GM19240 (cell line): ENCODE measurements at regions not wholly inside any gene's neighbourhood (a gene's known extent, or its start where the extent isn't known, plus 50 kb on each side); places are given as distances from the start of the nearest gene placed in this dataset.

Source experiments
- DNase-seq: peaks from one replicate; pipeline ENCODE4 v3.0.0; 2011; ENCODE audit warnings: low spot score; ENCODE audit not compliant: insufficient read length

GRCh38 chr2:176501617-176502016 is 232.4 kb downstream of the MTX2 start:
- no peak for DNase-seq

GRCh38 chr2:176502619-176503018 is 233.4 kb downstream of the MTX2 start:
- no peak for DNase-seq

GRCh38 chr2:176503776-176504175 is 234.5 kb downstream of the MTX2 start:
- DNase-seq, result no peak

- no peak for DNase-seq
These were observed 235.2 kb downstream of the MTX2 start for GRCh38 chr2:176504440-176504839.

GRCh38 chr2:176507786-176508185 is 238.5 kb downstream of the MTX2 start:
- DNase-seq, result no peak

GRCh38 chr2:176508374-176508773 is 239.1 kb downstream of the MTX2 start:
- DNase-seq, result no peak

GRCh38 chr2:176508984-176509740 is 239.9 kb downstream of the MTX2 start:
- DNase-seq, result no peak

GRCh38 chr2:176514276-176514675 is 245.0 kb downstream of the MTX2 start:
- no peak for DNase-seq

GRCh38 chr2:176514805-176515500 is 245.7 kb downstream of the MTX2 start:
- DNase-seq, result no peak

GRCh38 chr2:176516051-176516602 is 246.9 kb downstream of the MTX2 start:
- no peak for DNase-seq

GRCh38 chr2:176518823-176519222 is 249.6 kb downstream of the MTX2 start:
- DNase-seq, result no peak

GRCh38 chr2:176521878-176522670 is 252.8 kb downstream of the MTX2 start:
- no peak for DNase-seq

GRCh38 chr2:176525086-176525485 is 255.8 kb downstream of the MTX2 start:
- no peak for DNase-seq

- DNase-seq, result no peak
These were observed 258.0 kb downstream of the MTX2 start for GRCh38 chr2:176526995-176527901.

GRCh38 chr2:176531608-176532007 is 262.4 kb downstream of the MTX2 start:
- DNase-seq, result no peak

GRCh38 chr2:176533505-176534193 is 264.4 kb downstream of the MTX2 start:
- DNase-seq, result no peak

GRCh38 chr2:176534798-176535466 is 265.7 kb downstream of the MTX2 start:
- DNase-seq, result no peak

GRCh38 chr2:176535467-176536113 is 266.3 kb downstream of the MTX2 start:
- DNase-seq, result no peak
